Gastrocnemius medialis (tissue), 4 donors: ENCODE measurements at regions not wholly inside any gene's neighbourhood (a gene's known extent, or its start where the extent isn't known, plus 50 kb on each side); places are given as distances from the start of the nearest gene placed in this dataset.

ENCODE experiments used
- CTCF ChIP-seq, 5 experiments: fragments of 450-650 bp in 3 of 5; fragments of 200-600 bp in 2 of 5; sonication (generic) in 2 of 5; IDR thresholded peaks in 4 of 5; conservative IDR thresholded peaks in 1 of 5; 1 replicate in 4 of 5; 2 replicates in 1 of 5; pipeline ENCODE4 v1.5.1; 2016 to 2019; ENCODE audit warnings: antibody characterized with exemption in 5 of 5, mild to moderate bottlenecking in 3 of 5, moderate library complexity in 3 of 5
- POLR2A ChIP-seq, 2 donors: fragments of 450-650 bp; IDR thresholded peaks; one replicate each; pipeline ENCODE4 v1.6.1; 2017; ENCODE audit warnings: antibody characterized with exemption in 2 of 2, mild to moderate bottlenecking in 2 of 2, moderate library complexity in 2 of 2

- TF ChIP-seq CTCF (IDR thresholded peaks at IDR 0.05 in 4 of 5, conservative IDR thresholded peaks at IDR 0.05 in 1 of 5) = no peak
- TF ChIP-seq POLR2A (IDR thresholded peaks at IDR 0.05) = no peak
Observed at GRCh38 chr2:189997016-189997415, 65.5 kb downstream of the MSTN start.
